ENCODE measurements at regions not wholly inside any gene's neighbourhood (a gene's known extent, or its start where the extent isn't known, plus 50 kb on each side); places are given as distances from the start of the nearest gene placed in this dataset.

DNA sequence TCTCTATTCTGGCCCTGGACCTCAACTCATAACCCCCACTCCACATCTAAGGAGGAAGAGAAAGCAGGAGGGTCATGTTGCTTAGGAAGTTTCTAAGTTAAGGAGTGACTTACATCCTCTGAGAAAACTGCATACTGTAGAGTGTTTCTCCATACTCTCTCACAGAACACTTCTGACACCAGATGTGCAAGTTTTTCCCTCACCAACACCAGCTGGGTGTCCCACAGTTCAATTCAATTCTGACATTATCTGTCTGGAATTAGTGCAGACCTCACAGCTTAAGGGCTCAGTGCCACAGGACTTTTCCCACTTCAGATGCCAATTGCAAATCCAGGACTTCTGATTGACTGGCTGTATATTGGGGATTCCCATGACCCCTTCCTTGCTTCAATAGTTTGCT, 89.0 kb upstream of the SFRP2 start:
- Histone ChIP-seq H2AK5ac (ENCODE audit: insufficient read length, low read length) (no peak overlapping the region), H3K79me2 (ENCODE audit: insufficient read depth, low read length) (no peaks in the 10 kb centered on the region), H2AFZ (ENCODE audit: low read length) (no peak overlapping the region), H3T11ph (ENCODE audit: low read length) (no peak overlapping the region), H4K8ac (replicated peaks; ENCODE audit: insufficient read length, low read depth, low read length) (no peak overlapping the region), H3K14ac (ENCODE audit: insufficient read depth, low read length) (no peak overlapping the region), H3K56ac (ENCODE audit: insufficient read length, low read depth, low read length) (no peak overlapping the region), H3K27ac (ENCODE audit: insufficient read length, low read depth, low read length) (no peak overlapping the region), H4K5ac (ENCODE audit: insufficient read length, low read depth, low read length) (no peak overlapping the region), H2BK5ac (ENCODE audit: insufficient read length, low read length) (no peak overlapping the region), H3K4me2 (ENCODE audit: insufficient read depth, insufficient read length, low read length) (no peak overlapping the region), H3K9ac (ENCODE audit: extremely low read depth, insufficient read length, low read length) (no peak overlapping the region), H3K4me1 (ENCODE audit: insufficient read depth, low read length) (no peaks in the 10 kb centered on the region), H2BK120ac (ENCODE audit: low read depth, low read length, poor library complexity, severe bottlenecking) (no peak overlapping the region), H4K91ac (ENCODE audit: insufficient read length, low read depth, low read length) (no peak overlapping the region), H3K23ac (ENCODE audit: insufficient read length, low read depth, low read length) (no peak overlapping the region), H3K27me3 (ENCODE audit: insufficient read depth, low read length) (no peaks in the 10 kb centered on the region), H3K9me3 (ENCODE audit: control insufficient read depth, low read depth, low read length) (peaks cover 21% of the 10 kb centered on the region), H3K79me1 (ENCODE audit: insufficient read depth, low read depth, low read length, poor library complexity, severe bottlenecking) (no peaks in the 10 kb centered on the region), H2BK12ac (ENCODE audit: insufficient read length, low read depth, low read length) (no peak overlapping the region), H2BK15ac (ENCODE audit: low read depth, low read length) (no peak overlapping the region), H3K4ac (ENCODE audit: low read depth, low read length) (no peak overlapping the region), H3K18ac (ENCODE audit: insufficient read length, low read depth, low read length) (no peak overlapping the region), H4K20me1 (ENCODE audit: control insufficient read depth, insufficient read depth, insufficient read length) (no peaks in the 10 kb centered on the region), H2BK20ac (ENCODE audit: low read depth, low read length, poor library complexity, severe bottlenecking) (no peak overlapping the region), H3K23me2 (ENCODE audit: insufficient read length, low read depth, low read length, poor library complexity, severe bottlenecking) (no peaks in the 10 kb centered on the region)
- TF ChIP-seq, protein P1, sequence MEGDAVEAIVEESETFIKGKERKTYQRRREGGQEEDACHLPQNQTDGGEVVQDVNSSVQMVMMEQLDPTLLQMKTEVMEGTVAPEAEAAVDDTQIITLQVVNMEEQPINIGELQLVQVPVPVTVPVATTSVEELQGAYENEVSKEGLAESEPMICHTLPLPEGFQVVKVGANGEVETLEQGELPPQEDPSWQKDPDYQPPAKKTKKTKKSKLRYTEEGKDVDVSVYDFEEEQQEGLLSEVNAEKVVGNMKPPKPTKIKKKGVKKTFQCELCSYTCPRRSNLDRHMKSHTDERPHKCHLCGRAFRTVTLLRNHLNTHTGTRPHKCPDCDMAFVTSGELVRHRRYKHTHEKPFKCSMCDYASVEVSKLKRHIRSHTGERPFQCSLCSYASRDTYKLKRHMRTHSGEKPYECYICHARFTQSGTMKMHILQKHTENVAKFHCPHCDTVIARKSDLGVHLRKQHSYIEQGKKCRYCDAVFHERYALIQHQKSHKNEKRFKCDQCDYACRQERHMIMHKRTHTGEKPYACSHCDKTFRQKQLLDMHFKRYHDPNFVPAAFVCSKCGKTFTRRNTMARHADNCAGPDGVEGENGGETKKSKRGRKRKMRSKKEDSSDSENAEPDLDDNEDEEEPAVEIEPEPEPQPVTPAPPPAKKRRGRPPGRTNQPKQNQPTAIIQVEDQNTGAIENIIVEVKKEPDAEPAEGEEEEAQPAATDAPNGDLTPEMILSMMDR (conservative IDR thresholded peaks at IDR 0.05), result no peak
- Mint-ChIP-seq H3K4me3 (no peak overlapping the region), H3K27me3 (ENCODE audit: low read depth) (no peaks in the 10 kb centered on the region; the same call in none of the 2 replicates), H3K9me3 (peaks cover 23 to 39% of the 10 kb centered on the region in 2 experiments), H3K4me1 (peaks cover 6 to 14% of the 10 kb centered on the region in 2 experiments), H3K36me3 (ENCODE audit: insufficient read depth in 1 of 3, low read depth in 3 of 3) (peaks cover 13 to 19% (median 17%) of the 10 kb centered on the region in 3 experiments), H3K27ac (no peak overlapping the region)
- DNase-seq, result no peak

Data from H9 (cell line).